ENCODE measurements at regions not wholly inside any gene's neighbourhood (a gene's known extent, or its start where the extent isn't known, plus 50 kb on each side); places are given as distances from the start of the nearest gene placed in this dataset.

GRCh38 chr4:176579226-176579625 is 213.5 kb downstream of the VEGFC start:
- CTCF ChIA-PET = no interaction called here
- peak; percentile 8 for DNase-seq (ENCODE audit: low read depth, low spot score)
- Histone ChIP-seq H3K9me3 (ENCODE audit: control insufficient read depth, insufficient read depth, low read depth, low read length) (no peaks in the 10 kb centered on the region), H3K27me3 (ENCODE audit: control insufficient read depth, insufficient read depth, low read length) (no peaks in the 10 kb centered on the region), H3K36me3 (ENCODE audit: control insufficient read depth, insufficient read depth, low read length) (no peaks in the 10 kb centered on the region), H3K27ac (ENCODE audit: low read length) (no peak overlapping the region), H3K4me1 (ENCODE audit: control insufficient read depth, insufficient read depth, low read length) (no peaks in the 10 kb centered on the region), H3K4me3 (ENCODE audit: low read depth in 2 of 2, low read length in 2 of 2) (no peak overlapping the region)
- in situ Hi-C loops (cut with HindIII; ENCODE audit: low pct_unique_long_range_greater_than_20kb, low sequenced_read_pairs) (no loop called here), intact Hi-C loops (cut with micrococcal nuclease; ENCODE audit: unreplicated experiment) (no loop called here)
- POLR2A ChIA-PET = no interaction called here
- TF ChIP-seq SIN3A (IDR thresholded peaks at IDR 0.05; ENCODE audit: borderline replicate concordance, insufficient read depth, low read depth, low read length) = no peak
- no peak for ATAC-seq
- BruUV-seq (replicated peaks) = no TSS peak

- BruUV-seq (replicated peaks) = no TSS peak
- ATAC-seq (no peak), DNase-seq (ENCODE audit: low read depth, low spot score) (no peak)
- H3K4me3 ChIP-seq (ENCODE audit: low read depth in 2 of 2, low read length in 2 of 2) = no peak overlapping the region
- H3K4me1 ChIP-seq (ENCODE audit: control insufficient read depth, insufficient read depth, low read length) = no peaks in the 10 kb centered on the region
- intact Hi-C loops (cut with micrococcal nuclease; ENCODE audit: unreplicated experiment) (no loop called here), in situ Hi-C loops (cut with HindIII; ENCODE audit: low pct_unique_long_range_greater_than_20kb, low sequenced_read_pairs) (no loop called here)
- no peaks in the 10 kb centered on the region for H3K36me3 ChIP-seq (ENCODE audit: control insufficient read depth, insufficient read depth, low read length)
- no peaks in the 10 kb centered on the region for H3K27me3 ChIP-seq (ENCODE audit: control insufficient read depth, insufficient read depth, low read length)
- no peak overlapping the region for H3K27ac ChIP-seq (ENCODE audit: low read length)
- H3K9me3 ChIP-seq (ENCODE audit: control insufficient read depth, insufficient read depth, low read depth, low read length) = no peaks in the 10 kb centered on the region
- ChIA-PET POLR2A (no interaction called here), CTCF (no interaction called here)
- TF ChIP-seq REST (IDR thresholded peaks at IDR 0.05; ENCODE audit: insufficient read depth in 1 of 2, low read depth in 2 of 2, low read length in 1 of 2) = no peak
- TF ChIP-seq POLR2AphosphoS5 (IDR thresholded peaks at IDR 0.05; ENCODE audit: low read depth, low read length) = no peak
- TF ChIP-seq CTCF (IDR thresholded peaks at IDR 0.05) = no peak
- TF ChIP-seq SIN3A (IDR thresholded peaks at IDR 0.05; ENCODE audit: borderline replicate concordance, insufficient read depth, low read depth, low read length) = no peak
These were observed 209.4 kb downstream of the VEGFC start for GRCh38 chr4:176583278-176583677.

GRCh38 chr4:176584031-176584606 is 208.6 kb downstream of the VEGFC start:
- Histone ChIP-seq H3K4me1 (ENCODE audit: control insufficient read depth, insufficient read depth, low read length) (no peaks in the 10 kb centered on the region), H3K9me3 (ENCODE audit: control insufficient read depth, insufficient read depth, low read depth, low read length) (no peaks in the 10 kb centered on the region), H3K27ac (ENCODE audit: low read length) (no peak overlapping the region), H3K36me3 (ENCODE audit: control insufficient read depth, insufficient read depth, low read length) (no peaks in the 10 kb centered on the region), H3K4me3 (ENCODE audit: low read depth in 2 of 2, low read length in 2 of 2) (no peak overlapping the region), H3K27me3 (ENCODE audit: control insufficient read depth, insufficient read depth, low read length) (no peaks in the 10 kb centered on the region)
- intact Hi-C loops (cut with micrococcal nuclease; ENCODE audit: unreplicated experiment) = no loop called here
- ChIA-PET CTCF (no interaction called here), POLR2A (no interaction called here)
- ATAC-seq (no peak), DNase-seq (ENCODE audit: low read depth, low spot score) (no peak)
- TF ChIP-seq TCF7L2 (IDR thresholded peaks at IDR 0.05; ENCODE audit: low read depth, low read length) (no peak), REST (IDR thresholded peaks at IDR 0.05; ENCODE audit: insufficient read depth in 1 of 2, low read depth in 2 of 2, low read length in 1 of 2) (no peak), SIN3A (IDR thresholded peaks at IDR 0.05; ENCODE audit: borderline replicate concordance, insufficient read depth, low read depth, low read length) (no peak), CTCF (IDR thresholded peaks at IDR 0.05) (no peak), POLR2AphosphoS5 (IDR thresholded peaks at IDR 0.05; ENCODE audit: low read depth, low read length) (no peak)
- BruUV-seq (replicated peaks) = no TSS peak
- in situ Hi-C loops (cut with HindIII; ENCODE audit: low pct_unique_long_range_greater_than_20kb, low sequenced_read_pairs) = no loop called here

Data from Panc1 (cell line).